ENCODE measurements at regions not wholly inside any gene's neighbourhood (a gene's known extent, or its start where the extent isn't known, plus 50 kb on each side); places are given as distances from the start of the nearest gene placed in this dataset.
"Not testable (repeated sequence)": the region's sequence is repeated elsewhere in the genome, so short reads cannot be mapped to it uniquely, and the experiment has no call there.

- no peak for DNase-seq (ENCODE audit: low spot score)
Observed at GRCh38 chr16:65763640-65764305, 602.7 kb upstream of the CDH5 start.

GRCh38 chr16:65760874-65761273, 605.6 kb upstream of the CDH5 start:
- no peak for DNase-seq (ENCODE audit: low spot score)

GRCh38 chr16:65758620-65759019, 607.9 kb upstream of the CDH5 start:
- DNase-seq (ENCODE audit: low spot score) = no peak

GRCh38 chr16:65757064-65757463, 609.4 kb upstream of the CDH5 start:
- DNase-seq (ENCODE audit: low spot score) = no peak

GRCh38 chr16:65756163-65756562, 610.3 kb upstream of the CDH5 start:
- DNase-seq (ENCODE audit: low spot score) = no peak

- no peak for DNase-seq (ENCODE audit: low spot score)
Observed at GRCh38 chr16:65754820-65755691, 611.4 kb upstream of the CDH5 start.

- DNase-seq (ENCODE audit: low spot score) = no peak
Observed at GRCh38 chr16:65752522-65752844, 614.0 kb upstream of the CDH5 start.

- DNase-seq (ENCODE audit: low spot score) = no peak
Observed at GRCh38 chr16:65751622-65752521, 614.6 kb upstream of the CDH5 start.

- DNase-seq (ENCODE audit: low spot score) = no peak
Observed at GRCh38 chr16:65749506-65749905, 617.0 kb upstream of the CDH5 start.

- DNase-seq (ENCODE audit: low spot score) = no peak
Observed at GRCh38 chr16:65746941-65747340, 619.5 kb upstream of the CDH5 start.

GRCh38 chr16:65745201-65745708, 621.2 kb upstream of the CDH5 start:
- DNase-seq (ENCODE audit: low spot score) = no peak

GRCh38 chr16:65744401-65744800, 622.1 kb upstream of the CDH5 start:
- DNase-seq (ENCODE audit: low spot score) = no peak

- DNase-seq (ENCODE audit: low spot score) = no peak
Observed at GRCh38 chr16:65743558-65743957, 621.7 kb upstream of the CDH11 start.

- DNase-seq (ENCODE audit: low spot score) = no peak
Observed at GRCh38 chr16:65740711-65741110, 618.8 kb upstream of the CDH11 start.

- no peak for DNase-seq (ENCODE audit: low spot score)
Observed at GRCh38 chr16:65739518-65739917, 617.7 kb upstream of the CDH11 start.

GRCh38 chr16:65737831-65738230, 616.0 kb upstream of the CDH11 start:
- DNase-seq (ENCODE audit: low spot score) = no peak

- not testable (repeated sequence) for DNase-seq (ENCODE audit: low spot score)
Observed at GRCh38 chr16:65735615-65736014, 613.8 kb upstream of the CDH11 start.

GRCh38 chr16:65733721-65734120, 611.9 kb upstream of the CDH11 start:
- no peak for DNase-seq (ENCODE audit: low spot score)

- no peak for DNase-seq (ENCODE audit: low spot score)
Observed at GRCh38 chr16:65731833-65732232, 610.0 kb upstream of the CDH11 start.

GRCh38 chr16:65728652-65729051, 606.8 kb upstream of the CDH11 start:
- DNase-seq (ENCODE audit: low spot score) = no peak

- DNase-seq (ENCODE audit: low spot score) = no peak
Observed at GRCh38 chr16:65728167-65728566, 606.3 kb upstream of the CDH11 start.

GRCh38 chr16:65727534-65728137, 605.8 kb upstream of the CDH11 start:
- no peak for DNase-seq (ENCODE audit: low spot score)
